Sigmoid colon (tissue), 4 donors: ENCODE measurements at regions not wholly inside any gene's neighbourhood (a gene's known extent, or its start where the extent isn't known, plus 50 kb on each side); places are given as distances from the start of the nearest gene placed in this dataset.

Experiments used
- CTCF ChIP-seq, 4 experiments: fragments of 450-650 bp in 3 of 4; fragments of 200-600 bp in 1 of 4; IDR thresholded peaks; one replicate each; pipeline ENCODE4 v1.5.1; 2016 to 2019; ENCODE audit warnings: antibody characterized with exemption in 4 of 4, mild to moderate bottlenecking in 3 of 4, moderate library complexity in 2 of 4
- POLR2AphosphoS5 ChIP-seq, 4 donors: sonication (generic); formaldehyde crosslinking; IDR thresholded peaks; one replicate each; pipeline ENCODE4 v1.6.1; 2017; ENCODE audit warnings: antibody characterized with exemption in 4 of 4

GRCh38 chr5:97797994-97798451 is 615.0 kb upstream of the RIOK2 start:
- no peak for TF ChIP-seq CTCF (IDR thresholded peaks at IDR 0.05)
- TF ChIP-seq POLR2AphosphoS5 (IDR thresholded peaks at IDR 0.05) = no peak
